ENCODE measurements at regions not wholly inside any gene's neighbourhood (a gene's known extent, or its start where the extent isn't known, plus 50 kb on each side); places are given as distances from the start of the nearest gene placed in this dataset.
"Not testable (repeated sequence)": the region's sequence is repeated elsewhere in the genome, so short reads cannot be mapped to it uniquely, and the experiment has no call there.

GRCh38 chr3:137463131-137463530, 301.0 kb upstream of the SOX14 start:
- DNase-seq: no peak

DNA sequence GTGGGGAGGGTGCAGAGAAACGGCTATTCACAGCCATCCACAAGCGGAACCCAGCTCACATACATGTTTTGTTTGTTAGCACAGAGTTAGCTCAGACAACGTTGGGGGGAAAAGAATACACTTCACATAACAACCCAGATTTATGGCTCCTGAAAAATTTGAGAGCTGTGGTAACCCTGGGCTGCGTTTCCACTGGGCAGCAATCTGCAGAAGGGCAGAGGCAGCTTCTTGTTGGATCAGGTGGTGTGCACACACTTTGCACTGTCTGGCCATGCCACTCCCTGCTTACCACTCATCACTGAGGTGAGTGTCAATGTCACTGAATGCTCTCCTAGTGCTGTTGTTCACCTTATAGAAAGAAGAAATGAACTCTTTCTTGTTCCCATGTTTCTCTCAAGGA, 299.8 kb upstream of the SOX14 start:
- DNase-seq: no peak

DNA sequence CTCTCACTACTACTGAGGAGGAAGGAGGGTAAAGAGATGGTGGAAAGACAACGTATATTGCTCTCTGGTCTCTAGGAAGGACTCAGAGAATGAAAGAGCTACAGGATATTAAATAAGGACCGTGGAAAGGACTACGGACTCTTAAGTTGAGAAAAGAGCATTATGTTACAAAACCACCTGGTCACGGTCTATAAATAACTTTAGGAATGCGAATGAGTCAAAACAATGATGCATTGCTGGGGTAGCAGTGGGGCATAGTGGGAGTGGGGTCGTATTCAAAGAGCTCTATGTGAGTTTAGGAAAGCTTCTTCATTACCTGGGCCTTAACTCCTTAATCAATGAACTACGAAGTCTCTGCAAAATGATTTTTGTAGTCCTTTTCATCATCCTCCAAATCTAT, 295.7 kb upstream of the SOX14 start:
- no peak for DNase-seq

DNA sequence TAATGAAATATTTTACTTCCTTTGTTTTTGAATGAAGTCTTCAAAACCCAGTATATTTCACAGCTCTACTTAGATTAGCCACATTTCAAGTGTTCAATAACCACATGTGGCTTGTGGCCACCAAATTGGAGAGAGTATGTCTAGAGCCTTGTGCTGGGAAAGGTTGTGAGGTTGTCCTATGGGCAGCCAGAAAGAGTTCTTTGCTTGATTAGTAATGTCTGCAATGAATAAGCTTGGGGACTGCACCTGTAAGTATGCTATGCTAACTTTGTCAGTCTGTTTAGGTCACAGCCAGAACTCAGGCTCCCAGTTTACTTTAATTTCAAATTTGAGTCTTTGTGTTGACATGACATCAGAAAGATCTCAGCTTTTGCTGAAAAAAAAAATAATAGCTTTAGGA, 294.9 kb upstream of the SOX14 start:
- no peak for DNase-seq

GRCh38 chr3:137471130-137471529, 293.0 kb upstream of the SOX14 start:
- no peak for DNase-seq

DNA sequence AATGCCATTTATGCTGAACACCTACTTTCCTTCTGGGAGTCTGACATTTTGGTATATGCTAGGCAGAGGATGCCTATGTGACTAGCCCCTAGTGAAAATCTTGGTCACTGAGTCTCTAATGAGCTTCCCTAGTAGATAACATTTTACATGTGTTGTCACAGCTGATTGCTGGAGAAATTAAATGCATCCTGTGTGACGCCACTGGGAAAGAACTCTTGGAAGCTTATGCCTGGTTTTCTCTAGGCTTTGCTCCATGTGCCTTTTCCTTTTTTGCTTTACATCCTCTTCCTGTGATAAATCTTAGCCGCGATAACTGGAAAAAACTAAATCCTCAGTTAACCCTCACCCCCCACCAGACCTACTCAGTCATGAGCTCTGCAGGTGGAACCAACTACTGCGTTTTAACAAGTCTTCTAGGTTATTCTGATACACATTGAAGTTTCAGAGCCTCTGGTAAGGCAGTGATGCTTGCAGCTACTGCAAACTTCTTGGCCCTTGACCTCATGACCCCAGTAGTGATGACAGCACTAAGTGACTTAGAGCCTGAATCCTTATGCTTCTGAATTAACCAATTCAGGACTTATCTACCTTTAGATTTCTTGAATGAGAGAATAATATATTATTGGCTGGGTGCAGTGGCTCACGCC, 292.4 kb upstream of the SOX14 start:
- no peak for DNase-seq

DNA sequence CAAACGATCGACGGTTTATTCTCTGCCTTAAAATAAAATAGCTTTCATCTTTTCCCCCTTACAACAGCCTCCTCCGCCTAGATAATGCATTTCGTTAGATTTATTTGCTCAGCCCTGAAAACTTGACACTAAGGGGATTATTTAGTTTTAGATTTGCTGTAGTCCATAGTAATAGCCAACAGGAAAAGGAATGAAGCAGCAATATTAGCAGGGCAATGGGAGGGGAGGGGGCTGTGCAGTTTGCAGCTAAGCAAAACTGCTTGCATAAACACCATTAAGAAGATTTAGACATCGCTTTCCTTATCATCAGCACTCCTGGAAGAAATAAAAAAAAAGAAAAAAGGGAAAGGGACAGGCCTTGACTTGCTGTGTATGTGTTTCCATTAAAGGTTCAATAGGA, 286.5 kb upstream of the SOX14 start:
- no peak for DNase-seq

GRCh38 chr3:137509354-137510045, 254.6 kb upstream of the SOX14 start:
- no peak for DNase-seq

GRCh38 chr3:137511655-137512054, 252.5 kb upstream of the SOX14 start:
- DNase-seq: no peak

- DNase-seq: no peak
Measured at GRCh38 chr3:137514853-137515252, 249.3 kb upstream of the SOX14 start.

GRCh38 chr3:137519602-137520001, 244.5 kb upstream of the SOX14 start:
- DNase-seq: no peak

GRCh38 chr3:137524751-137525150, 239.4 kb upstream of the SOX14 start:
- DNase-seq: no peak

DNA sequence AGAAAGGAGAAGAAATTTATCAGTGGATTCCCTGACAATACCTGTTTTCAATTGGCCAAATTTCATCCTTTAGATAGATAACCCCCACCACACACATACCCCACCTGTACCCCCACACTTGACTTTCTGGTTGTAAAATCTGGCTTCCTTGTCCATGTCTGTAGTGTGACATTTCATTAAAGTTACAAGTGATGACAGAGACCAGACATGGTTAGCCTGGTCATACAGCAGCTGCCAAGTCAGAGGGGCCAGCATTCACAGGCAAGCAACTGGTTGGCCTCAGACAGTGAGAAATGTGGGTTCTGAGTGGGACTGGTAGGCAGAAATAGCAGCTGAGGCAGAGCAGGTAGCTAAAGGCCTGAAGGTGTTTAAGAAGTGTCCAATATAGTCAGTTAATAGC, 238.6 kb upstream of the SOX14 start:
- DNase-seq: no peak

GRCh38 chr3:137542049-137542448, 222.1 kb upstream of the SOX14 start:
- no peak for DNase-seq

GRCh38 chr3:137554242-137554641, 209.9 kb upstream of the SOX14 start:
- no peak for DNase-seq

- DNase-seq: no peak
Measured at GRCh38 chr3:137568880-137569279, 195.2 kb upstream of the SOX14 start.

DNA sequence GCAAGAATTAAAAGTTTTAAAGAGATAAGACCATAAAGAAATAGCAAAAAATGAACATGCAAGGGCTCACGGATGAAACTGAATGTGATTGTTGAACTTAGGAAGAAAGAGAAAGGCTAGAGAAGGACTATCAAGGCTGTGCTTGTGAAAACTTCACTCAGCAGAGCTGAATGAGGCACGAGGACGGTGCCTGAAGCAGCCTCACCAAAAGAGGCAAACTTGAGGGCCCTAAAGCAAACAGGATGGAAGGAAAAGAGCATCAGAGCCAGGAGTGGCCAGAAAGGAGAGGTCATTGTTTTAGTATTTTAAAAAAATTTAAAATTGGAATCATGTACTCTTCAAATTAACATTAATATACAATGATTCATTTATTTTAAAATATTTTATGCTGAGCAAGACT, 191.2 kb upstream of the SOX14 start:
- no peak for DNase-seq

DNA sequence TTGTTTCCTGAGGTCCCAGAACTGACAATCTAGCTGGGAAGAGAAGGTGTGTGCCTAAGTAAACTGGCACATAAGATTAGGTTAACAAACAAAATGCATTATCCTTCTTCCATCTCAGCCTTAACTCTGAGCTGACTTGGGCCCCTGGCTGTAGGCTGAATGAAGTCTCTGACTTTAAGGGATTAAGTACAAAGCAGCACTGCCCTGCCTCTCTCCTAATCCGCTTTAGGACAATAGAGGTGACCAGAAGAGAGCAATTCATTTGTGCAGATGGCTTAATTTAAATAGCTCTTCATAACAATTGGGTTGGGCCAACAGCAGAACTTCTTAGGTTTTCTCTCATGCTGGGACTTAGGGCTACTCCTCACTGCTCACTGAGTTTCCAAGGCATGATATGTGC, 181.6 kb upstream of the SOX14 start:
- DNase-seq: no peak

DNA sequence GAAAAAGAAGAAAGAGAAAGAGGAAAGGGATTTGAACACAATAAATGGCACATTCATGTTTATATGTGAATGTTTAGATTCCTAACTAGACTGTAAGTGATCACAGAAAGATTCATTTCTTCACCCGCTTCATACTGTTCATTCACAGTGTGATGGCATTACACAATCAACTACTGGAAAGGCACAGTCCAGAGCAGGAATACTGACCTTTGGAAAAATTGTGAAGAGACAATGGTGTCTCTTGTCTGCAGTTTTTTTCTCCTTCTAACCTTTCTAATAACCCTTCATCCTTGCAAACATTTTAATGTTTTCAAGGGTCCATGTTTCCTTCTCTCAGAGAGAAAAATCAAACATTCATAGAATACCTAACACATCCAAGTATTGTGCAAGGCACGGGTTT, 180.9 kb upstream of the SOX14 start:
- DNase-seq: no peak

- no peak for DNase-seq
Measured at GRCh38 chr3:137588871-137589270, 175.2 kb upstream of the SOX14 start.

DNA sequence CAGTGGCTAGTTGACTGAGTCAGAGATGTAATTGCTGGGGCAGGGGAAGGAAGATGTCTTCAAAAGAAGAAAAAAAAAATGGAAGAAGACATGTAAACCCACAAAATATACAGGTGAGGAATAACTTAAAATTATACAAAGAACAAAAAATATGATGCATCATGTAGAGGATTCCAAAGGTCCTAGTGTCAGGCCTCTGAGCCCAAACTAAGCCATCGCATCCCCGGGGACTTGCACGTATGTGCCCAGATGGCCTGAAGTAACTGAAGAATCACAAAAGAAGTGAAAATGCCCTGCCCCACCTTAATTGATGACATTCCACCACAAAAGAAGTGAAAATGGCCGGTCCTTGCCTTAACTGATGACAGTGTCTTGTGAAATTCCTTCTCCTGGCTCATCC, 168.7 kb upstream of the SOX14 start:
- not testable (repeated sequence) for DNase-seq

GRCh38 chr3:137610723-137611122, 153.4 kb upstream of the SOX14 start:
- DNase-seq: no peak

DNA sequence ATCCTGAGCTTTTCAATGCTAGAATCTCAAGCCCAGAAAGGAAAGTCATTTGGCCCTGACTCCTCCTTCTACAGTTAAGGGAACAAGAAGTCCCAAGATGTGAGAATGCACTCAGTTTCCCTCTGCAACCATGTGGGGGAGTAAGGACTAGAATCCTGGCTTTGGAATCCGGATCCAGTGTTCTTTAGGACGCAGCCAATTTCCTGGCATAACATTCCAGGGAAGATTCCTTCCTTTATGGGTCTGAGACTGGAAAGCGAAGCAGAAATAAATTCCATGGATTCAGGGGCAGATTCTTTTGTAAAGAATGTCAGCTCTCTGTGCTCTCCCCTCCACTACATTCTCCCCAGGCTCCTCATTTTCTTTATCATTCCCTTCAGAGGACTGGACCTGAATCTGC, 151.8 kb upstream of the SOX14 start:
- no peak for DNase-seq

- DNase-seq: no peak
Measured at GRCh38 chr3:137615659-137616418, 148.3 kb upstream of the SOX14 start.
